Stimulated activated CD4-positive, alpha-beta T cell treated with anti-CD3 and anti-CD28 coated beads, Interleukin-12 subunit alpha, Interleukin-12 subunit beta, amount 100 ng/mL, for 24 hours (primary cell): ENCODE measurements at regions not wholly inside any gene's neighbourhood (a gene's known extent, or its start where the extent isn't known, plus 50 kb on each side); places are given as distances from the start of the nearest gene placed in this dataset.

Experiments
- DNase-seq, 2 experiments: peaks; one replicate each; pipeline ENCODE4 v3.0.0-alpha.2; 2020; ENCODE audit warnings: low read depth in 2 of 2

GRCh38 chr1:4571263-4571662 lies 83.1 kb upstream of the AJAP1 start:
- DNase-seq = no peak

GRCh38 chr1:4573526-4573925 lies 80.9 kb upstream of the AJAP1 start:
- DNase-seq = no peak

GRCh38 chr1:4581807-4582206 lies 72.6 kb upstream of the AJAP1 start:
- no peak for DNase-seq

- no peak for DNase-seq
Measured at GRCh38 chr1:4584449-4584848, 70.0 kb upstream of the AJAP1 start.

- DNase-seq = peak; percentile 11 to 57
Measured at GRCh38 chr1:4585216-4585615, 69.2 kb upstream of the AJAP1 start.

GRCh38 chr1:4585705-4586104 lies 68.7 kb upstream of the AJAP1 start:
- DNase-seq = no peak

- no peak for DNase-seq
Measured at GRCh38 chr1:4586611-4587160, 67.7 kb upstream of the AJAP1 start.

GRCh38 chr1:4587721-4588120 lies 66.7 kb upstream of the AJAP1 start:
- DNase-seq = no peak

- DNase-seq = no peak
Measured at GRCh38 chr1:4590756-4591155, 63.7 kb upstream of the AJAP1 start.

- DNase-seq = no peak
Measured at GRCh38 chr1:4591926-4592325, 62.5 kb upstream of the AJAP1 start.

- DNase-seq = no peak
Measured at GRCh38 chr1:4593106-4593505, 61.3 kb upstream of the AJAP1 start.

GRCh38 chr1:4594286-4594991 lies 60.0 kb upstream of the AJAP1 start:
- no peak for DNase-seq

- no peak for DNase-seq
Measured at GRCh38 chr1:4595341-4596225, 58.8 kb upstream of the AJAP1 start.

GRCh38 chr1:4596486-4596885 lies 57.9 kb upstream of the AJAP1 start:
- DNase-seq = no peak

GRCh38 chr1:4597020-4597419 lies 57.4 kb upstream of the AJAP1 start:
- no peak for DNase-seq

- DNase-seq = no peak
Measured at GRCh38 chr1:4598561-4598960, 55.8 kb upstream of the AJAP1 start.

GRCh38 chr1:4599521-4599920 lies 54.9 kb upstream of the AJAP1 start:
- DNase-seq = no peak

- no peak for DNase-seq
Measured at GRCh38 chr1:4599951-4600481, 54.4 kb upstream of the AJAP1 start.

GRCh38 chr1:4600615-4601460 lies 53.6 kb upstream of the AJAP1 start:
- DNase-seq = no peak

- DNase-seq = no peak
Measured at GRCh38 chr1:4601941-4602340, 52.5 kb upstream of the AJAP1 start.

- no peak for DNase-seq
Measured at GRCh38 chr1:4602462-4603294, 51.7 kb upstream of the AJAP1 start.
